Epithelial cell of prostate (primary cell): ENCODE measurements at regions not wholly inside any gene's neighbourhood (a gene's known extent, or its start where the extent isn't known, plus 50 kb on each side); places are given as distances from the start of the nearest gene placed in this dataset.
A peak's percentile ranks its signal among the peaks of the same experiment; 100 is the strongest.

Source experiments
- DNase-seq: peaks from one replicate; pipeline ENCODE4 v3.0.0-alpha.2; 2011; ENCODE audit warnings: low read depth, low spot score
- H3K27ac ChIP-seq: fragments of 450-650 bp; 2 replicates; pipeline ENCODE4 v1.5.1; 2017; ENCODE audit warnings: mild to moderate bottlenecking

GRCh38 chr2:240365971-240366471, 69.4 kb upstream of the GPC1 start:
- no peak for DNase-seq
- no peak overlapping the region for H3K27ac ChIP-seq

GRCh38 chr2:240366901-240367300, 68.6 kb upstream of the GPC1 start:
- no peak for DNase-seq
- no peak overlapping the region for H3K27ac ChIP-seq

- H3K27ac ChIP-seq, result no peak overlapping the region
- no peak for DNase-seq
Observed at GRCh38 chr2:240367721-240368120, 67.7 kb upstream of the GPC1 start.

- no peak overlapping the region for H3K27ac ChIP-seq
- DNase-seq, result no peak
Observed at GRCh38 chr2:240368781-240369331, 66.6 kb upstream of the GPC1 start.

GRCh38 chr2:240369335-240369734, 66.1 kb upstream of the GPC1 start:
- DNase-seq, result no peak
- H3K27ac ChIP-seq, result peak overlapping the region; percentile 80

- DNase-seq, result peak; percentile 66
- peak overlapping the region; percentile 80 for H3K27ac ChIP-seq
Observed at GRCh38 chr2:240369801-240370585, 65.5 kb upstream of the GPC1 start.

GRCh38 chr2:240371129-240372000, 64.1 kb upstream of the GPC1 start:
- peak overlapping the region; percentile 80 for H3K27ac ChIP-seq
- DNase-seq, result no peak

- DNase-seq, result no peak
- H3K27ac ChIP-seq, result no peak overlapping the region
Observed at GRCh38 chr2:240372101-240372500, 63.4 kb upstream of the GPC1 start.

GRCh38 chr2:240373289-240373885, 62.1 kb upstream of the GPC1 start:
- H3K27ac ChIP-seq, result no peak overlapping the region
- no peak for DNase-seq

GRCh38 chr2:240374085-240374907, 61.2 kb upstream of the GPC1 start:
- DNase-seq, result no peak
- H3K27ac ChIP-seq, result no peak overlapping the region

- DNase-seq, result no peak
- H3K27ac ChIP-seq, result no peak overlapping the region
Observed at GRCh38 chr2:240375024-240375645, 60.3 kb upstream of the GPC1 start.

- DNase-seq, result no peak
- H3K27ac ChIP-seq, result no peak overlapping the region
Observed at GRCh38 chr2:240376739-240377138, 58.7 kb upstream of the GPC1 start.

GRCh38 chr2:240377366-240377765, 58.1 kb upstream of the GPC1 start:
- H3K27ac ChIP-seq, result no peak overlapping the region
- no peak for DNase-seq

- H3K27ac ChIP-seq, result no peak overlapping the region
- DNase-seq, result no peak
Observed at GRCh38 chr2:240379089-240379636, 56.3 kb upstream of the GPC1 start.

- no peak overlapping the region for H3K27ac ChIP-seq
- DNase-seq, result no peak
Observed at GRCh38 chr2:240383099-240383758, 52.2 kb upstream of the GPC1 start.

- no peak for DNase-seq
- H3K27ac ChIP-seq, result no peak overlapping the region
Observed at GRCh38 chr2:240383871-240384700, 51.4 kb upstream of the GPC1 start.

- no peak for DNase-seq
Observed at GRCh38 chr2:240384711-240385450, 50.6 kb upstream of the GPC1 start.

More at GRCh38 chr2:240384711-240385450, 50.6 kb upstream of the GPC1 start:
- H3K27ac ChIP-seq, result no peak overlapping the region
